GM19025 (cell line): ENCODE measurements at regions not wholly inside any gene's neighbourhood (a gene's known extent, or its start where the extent isn't known, plus 50 kb on each side); places are given as distances from the start of the nearest gene placed in this dataset.
"Not testable (repeated sequence)": the region's sequence is repeated elsewhere in the genome, so short reads cannot be mapped to it uniquely, and the experiment has no call there.

ENCODE experiments used
- ATAC-seq: cut with Tn5 transposase; IDR thresholded peaks from one replicate; pipeline ENCODE4 v1.9.1; 2021; ENCODE audit warnings: mild to moderate bottlenecking, low read depth, moderate library complexity; ENCODE audit not compliant: unreplicated experiment

DNA sequence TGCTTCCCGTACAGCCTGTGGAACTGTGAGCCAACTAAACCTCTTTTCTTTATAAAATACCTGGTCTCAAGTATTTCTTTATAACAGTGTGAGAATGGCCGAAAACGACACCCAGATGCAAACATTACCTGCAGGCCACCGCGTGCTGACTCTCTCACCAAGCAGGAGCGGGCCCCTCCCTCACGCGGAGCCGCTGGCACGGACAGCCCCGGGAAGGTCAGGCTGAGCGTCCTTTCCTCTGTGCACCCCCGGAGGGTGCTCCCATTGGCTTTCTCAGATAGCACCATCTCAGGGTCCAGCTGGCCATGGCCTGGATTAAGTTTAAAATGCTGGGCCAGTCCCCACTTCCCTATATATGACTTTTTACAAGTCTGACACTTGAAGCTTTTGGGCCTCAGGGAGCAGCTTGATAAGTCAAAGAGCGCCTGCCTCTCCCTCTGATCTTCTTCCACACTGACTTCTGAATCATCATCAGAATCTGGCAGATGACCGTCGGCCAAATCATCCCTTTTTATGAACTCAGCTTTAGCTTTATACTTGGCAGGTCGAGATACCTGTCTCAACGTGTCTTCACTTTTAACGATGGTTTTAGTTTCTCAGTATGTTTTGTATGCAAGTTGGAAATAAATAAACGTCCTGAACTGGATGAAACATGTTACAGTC is 115.1 kb upstream of the PRKX start:
- ATAC-seq: not testable (repeated sequence)

DNA sequence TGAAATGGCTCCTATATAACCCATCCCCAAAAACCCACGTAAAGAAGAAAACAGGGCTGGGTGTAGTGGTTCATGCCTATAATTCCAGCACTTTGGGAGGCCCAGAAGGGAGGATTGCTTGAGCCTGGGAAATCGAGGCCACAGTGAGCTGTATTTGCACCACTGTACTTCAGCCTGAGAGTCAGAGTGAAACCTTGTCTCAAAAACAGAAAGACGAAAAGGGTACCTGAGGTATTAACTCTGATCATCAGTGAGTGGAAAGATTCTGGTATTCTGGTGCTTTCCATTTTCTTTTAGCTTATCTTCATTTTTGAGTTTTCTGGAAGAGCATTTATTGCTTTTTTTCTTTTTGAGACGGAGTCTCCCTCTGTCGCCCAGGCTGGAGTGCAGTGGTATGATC is 110.6 kb upstream of the PRKX start:
- ATAC-seq: not testable (repeated sequence)

DNA sequence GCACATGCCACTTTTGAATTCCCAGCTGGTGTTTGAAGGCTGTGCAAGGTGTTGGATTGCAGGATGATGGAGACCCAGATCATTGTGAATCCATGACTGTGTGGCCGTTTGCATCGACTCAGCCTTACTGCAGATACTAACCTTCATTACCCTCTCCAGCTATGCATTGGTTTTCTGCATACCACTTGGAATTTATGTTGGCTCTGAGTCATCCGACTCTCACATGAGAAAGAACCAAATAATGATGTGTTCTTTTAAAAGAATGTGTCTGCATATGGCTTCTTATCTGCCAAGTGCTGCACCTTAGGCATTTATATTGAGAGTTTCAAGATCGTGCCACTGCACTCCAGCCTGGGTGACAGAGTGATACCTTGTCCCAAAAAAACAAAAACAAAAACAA is 106.7 kb upstream of the PRKX start:
- no peak for ATAC-seq

DNA sequence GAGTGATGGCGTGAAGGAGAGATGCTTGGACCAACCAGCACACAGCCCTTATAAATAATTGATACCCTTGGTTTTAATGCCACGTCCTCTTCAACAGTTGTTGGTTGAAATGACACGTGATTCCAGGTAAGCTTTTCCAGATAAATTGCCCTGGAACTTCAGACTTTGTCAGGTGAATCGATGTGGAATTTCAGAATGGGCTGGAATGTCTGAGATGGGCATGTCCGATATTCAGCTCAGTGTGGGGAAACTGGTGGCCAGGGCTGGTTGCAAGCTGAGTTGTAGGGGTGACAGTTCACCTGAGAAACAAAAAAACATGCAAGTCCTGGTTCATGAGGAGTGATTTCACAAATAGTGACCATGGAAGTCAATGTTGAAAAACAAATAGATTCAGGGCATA is 104.0 kb upstream of the PRKX start:
- ATAC-seq: not testable (repeated sequence)

DNA sequence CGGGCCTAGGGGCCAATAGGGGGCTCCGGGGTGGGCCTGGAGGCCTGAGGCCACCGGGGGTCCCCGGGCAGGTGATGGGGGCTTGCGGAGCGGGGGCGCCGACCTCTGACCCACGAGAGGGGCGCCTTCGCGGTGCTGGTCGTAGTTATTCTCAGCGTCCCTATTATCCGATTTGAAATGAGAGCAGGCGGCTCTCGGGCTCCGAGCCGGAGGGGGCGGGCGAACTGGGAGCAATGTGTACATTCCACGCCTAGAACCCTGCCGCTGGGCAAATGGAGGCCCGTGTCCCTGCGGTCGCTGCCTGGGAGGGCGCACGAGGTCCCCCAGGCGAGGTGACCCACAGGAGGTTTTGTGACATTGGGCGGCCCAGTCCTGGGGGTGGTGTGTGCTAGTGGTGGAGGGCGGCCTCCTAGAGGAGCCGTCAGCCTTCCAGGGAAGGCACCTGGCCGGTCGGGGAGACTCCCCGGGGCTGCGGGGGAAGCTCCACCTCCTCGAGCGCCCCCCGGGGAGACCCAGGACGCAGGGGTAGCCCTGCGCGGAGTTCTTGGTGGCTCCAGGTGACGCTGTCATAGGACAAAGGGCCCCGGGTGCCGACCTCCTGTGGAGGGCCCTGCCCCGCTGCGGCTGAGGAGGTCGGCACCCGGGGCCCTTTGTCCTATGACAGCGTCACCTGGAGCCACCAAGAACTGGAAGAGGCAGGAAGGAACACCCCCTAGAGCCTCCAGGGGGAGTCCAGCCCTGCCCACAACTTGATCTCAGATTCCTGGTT is 102.6 kb upstream of the PRKX start:
- ATAC-seq: peak; percentile 4

- no peak for ATAC-seq
These were observed 98.2 kb upstream of the PRKX start for GRCh38 chrX:3811331-3812311.

- ATAC-seq: no peak
These were observed 94.5 kb upstream of the PRKX start for GRCh38 chrX:3807906-3808305.

DNA sequence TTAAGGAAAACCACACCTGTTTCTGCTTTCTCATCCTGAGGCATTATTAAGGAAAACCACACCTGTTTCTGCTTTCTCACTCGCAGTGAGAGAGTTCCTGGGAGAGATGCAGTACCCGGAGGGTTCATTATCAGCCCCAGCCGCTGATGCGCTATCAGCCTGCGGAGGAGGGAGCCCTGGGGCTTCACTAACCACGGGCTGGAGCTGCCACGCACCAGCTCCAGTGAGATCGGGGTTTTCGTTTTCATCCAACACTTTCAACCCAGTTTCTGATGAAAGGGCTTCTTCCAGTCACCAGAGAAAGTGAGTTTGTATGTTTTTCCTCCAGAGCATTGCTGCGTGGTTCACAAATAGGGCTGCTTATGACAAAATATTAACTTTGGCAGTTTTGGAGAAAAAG is 93.2 kb upstream of the PRKX start:
- ATAC-seq: no peak

DNA sequence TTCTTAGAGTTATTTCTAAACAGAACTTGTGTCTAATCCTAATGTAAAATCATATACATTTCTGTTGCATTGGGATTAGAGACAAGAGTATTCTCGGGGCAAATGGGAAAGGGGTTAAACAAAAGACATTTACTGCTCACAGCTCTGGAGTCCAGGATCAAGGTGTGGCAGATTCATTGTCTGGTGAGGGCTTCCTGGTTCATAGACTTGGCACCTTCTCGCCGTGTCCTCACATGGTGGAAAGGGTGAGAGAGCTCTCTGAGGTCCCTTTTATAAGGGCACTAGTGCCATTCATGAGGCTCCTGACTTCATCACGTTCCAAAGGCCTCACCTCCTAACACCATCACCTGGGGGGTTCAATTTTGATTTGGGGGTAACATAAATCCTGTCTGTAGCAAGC is 90.3 kb upstream of the PRKX start:
- no peak for ATAC-seq

DNA sequence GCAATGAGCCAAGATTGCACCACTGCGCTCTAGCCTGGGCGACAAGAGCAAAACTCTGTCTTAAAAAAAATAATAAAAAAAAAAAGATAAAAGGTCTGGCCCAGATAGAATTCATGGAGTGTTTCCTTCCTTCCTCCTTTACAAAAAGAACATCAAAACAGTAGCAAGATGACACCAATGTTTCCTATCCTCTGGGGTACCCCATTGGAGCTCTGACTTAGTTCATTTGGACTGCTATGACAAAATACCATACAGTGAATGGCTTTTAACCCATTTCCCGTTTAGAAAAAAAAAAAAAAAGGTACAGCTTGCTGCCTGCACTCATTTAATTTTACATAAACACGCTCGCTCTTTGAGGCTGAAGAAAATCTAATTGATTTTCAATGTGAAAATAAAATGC is 89.9 kb upstream of the PRKX start:
- ATAC-seq: no peak

DNA sequence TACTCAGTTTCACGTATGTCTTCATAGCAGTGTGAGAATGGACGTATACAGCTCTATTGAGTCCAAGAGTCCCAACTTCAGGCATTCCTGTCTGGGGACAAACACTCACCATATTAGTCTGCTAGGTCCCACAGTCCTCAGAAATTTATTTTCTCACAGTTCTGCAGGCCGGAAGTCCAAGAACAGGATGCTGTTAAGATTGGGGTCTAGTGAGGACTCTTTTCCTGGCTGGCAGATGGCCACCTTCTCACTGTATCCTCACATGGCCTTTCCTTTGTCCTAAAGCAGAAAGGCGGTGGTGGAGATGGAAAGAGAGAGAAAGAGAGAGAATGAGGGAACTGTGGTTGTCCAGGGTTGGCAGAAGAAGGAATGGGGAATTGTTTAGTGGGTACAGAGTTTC is 82.0 kb upstream of the PRKX start:
- not testable (repeated sequence) for ATAC-seq

- no peak for ATAC-seq
These were observed 78.0 kb upstream of the PRKX start for GRCh38 chrX:3791449-3791848.

DNA sequence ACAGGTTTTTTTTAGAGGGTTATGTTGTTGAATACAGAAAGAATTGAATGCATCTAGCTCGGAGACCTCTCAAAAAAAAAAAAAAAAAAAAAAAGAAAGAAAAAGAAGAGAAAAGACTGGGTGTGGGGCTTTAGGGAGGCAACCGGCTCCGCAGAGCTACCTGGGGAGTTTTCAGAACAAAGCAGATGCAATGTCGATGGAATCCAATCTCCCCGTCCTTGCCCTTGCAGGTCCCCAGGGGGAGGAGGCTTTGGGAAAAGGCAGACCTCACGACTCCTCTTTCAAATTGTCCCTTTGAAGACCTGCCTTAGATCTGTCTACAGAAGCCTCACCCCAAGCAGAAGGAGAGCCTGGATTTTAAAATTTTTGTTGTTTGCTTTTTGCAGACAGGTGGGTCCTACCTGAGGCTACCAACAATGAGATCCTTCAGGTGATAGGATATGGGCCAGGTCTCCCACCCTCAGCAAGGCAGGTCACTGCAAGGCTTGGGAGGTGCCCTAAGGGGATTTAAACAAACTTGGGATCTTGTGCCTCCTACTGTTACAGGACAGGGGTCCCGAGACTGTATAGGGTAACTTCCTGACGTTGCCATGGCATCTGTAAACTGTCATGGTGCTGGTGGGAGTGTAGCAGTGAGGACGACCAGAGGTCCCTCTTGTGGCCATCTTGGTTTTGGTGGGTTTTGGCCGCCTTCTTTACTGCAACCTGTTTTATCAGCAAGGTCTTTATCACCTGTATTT is 75.2 kb upstream of the PRKX start:
- ATAC-seq: no peak

DNA sequence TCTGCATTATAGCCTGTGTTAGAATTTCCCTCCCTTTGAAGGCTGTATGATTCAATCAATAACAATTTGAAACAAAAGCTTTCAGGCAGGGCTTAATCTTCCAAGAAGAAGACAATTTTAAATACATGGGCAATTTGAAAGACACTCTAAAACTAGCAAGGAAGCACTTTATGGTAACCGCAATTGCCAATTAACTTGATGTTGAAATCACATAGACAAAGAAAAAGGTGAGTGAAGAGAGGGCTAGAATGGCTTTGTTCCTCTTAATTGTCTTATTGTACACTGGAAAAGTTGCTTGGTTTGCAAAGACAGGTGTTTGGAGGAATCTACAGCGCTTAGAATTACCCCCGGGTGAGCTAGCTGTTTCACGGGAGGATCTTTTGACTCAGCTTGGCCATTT is 74.4 kb upstream of the PRKX start:
- no peak for ATAC-seq

- ATAC-seq: not testable (repeated sequence)
These were observed 72.4 kb upstream of the PRKX start for GRCh38 chrX:3785822-3786221.

DNA sequence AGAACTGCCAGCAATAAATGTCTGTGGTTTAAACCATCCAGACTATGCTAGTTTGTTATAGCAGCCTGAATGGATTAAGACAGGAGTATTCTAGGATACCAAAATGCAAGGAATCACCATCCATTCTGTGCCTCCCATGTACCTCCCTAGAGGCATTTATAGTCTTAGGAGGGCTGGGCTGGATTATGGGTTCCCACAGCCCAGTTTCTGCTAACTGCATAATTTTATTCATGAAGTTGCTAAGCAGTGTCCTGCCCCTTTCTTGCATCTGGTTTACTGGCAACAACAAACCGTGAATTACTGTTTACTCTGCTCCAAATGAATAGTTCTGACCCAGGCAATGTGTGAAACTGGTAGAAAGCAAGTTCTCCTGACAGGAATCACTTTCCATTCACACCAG is 67.1 kb upstream of the PRKX start:
- ATAC-seq: no peak

- ATAC-seq: no peak
These were observed 66.1 kb upstream of the PRKX start for GRCh38 chrX:3779546-3779945.

DNA sequence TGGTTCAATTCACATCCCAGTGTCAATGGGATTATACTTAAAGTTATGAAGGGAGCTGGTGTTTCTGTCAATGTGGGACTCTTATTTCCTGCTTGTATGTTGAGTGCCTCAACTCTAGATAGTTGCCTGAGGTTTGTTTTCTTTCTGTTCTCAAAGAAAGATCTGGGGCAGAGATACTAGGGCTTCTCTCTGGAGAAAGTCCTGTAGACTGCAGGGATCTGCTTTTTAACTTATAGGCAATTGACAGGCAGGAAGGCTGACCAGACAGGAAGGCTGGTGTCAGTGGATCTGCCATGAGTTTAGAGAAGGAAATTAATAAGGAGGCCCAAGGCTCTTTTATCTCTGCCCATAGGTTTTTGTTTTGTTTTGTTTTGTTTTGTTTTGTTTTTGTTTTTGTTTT is 64.0 kb upstream of the PRKX start:
- no peak for ATAC-seq

DNA sequence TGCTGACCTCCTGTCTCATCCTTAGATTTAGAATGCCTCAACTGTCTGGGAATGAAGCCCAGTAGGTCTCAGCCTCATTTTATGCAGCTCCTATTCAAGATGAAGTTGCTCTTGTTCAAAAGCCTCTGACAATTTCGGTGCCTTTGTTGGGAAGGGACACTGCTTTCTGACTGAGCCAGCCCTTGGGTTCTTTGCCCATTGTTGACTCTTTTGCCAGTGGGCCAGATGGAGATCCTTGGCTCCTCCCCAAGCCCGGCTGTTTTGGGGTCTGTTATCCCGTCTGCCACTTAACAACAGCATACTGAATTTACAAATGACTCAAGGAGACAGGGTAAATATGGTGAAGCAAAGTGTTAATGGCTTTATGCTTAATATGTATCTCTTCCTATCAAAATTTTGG is 58.3 kb upstream of the PRKX start:
- no peak for ATAC-seq

GRCh38 chrX:3768881-3769280 is 55.4 kb upstream of the PRKX start:
- ATAC-seq: no peak
